ENCODE measurements at regions not wholly inside any gene's neighbourhood (a gene's known extent, or its start where the extent isn't known, plus 50 kb on each side); places are given as distances from the start of the nearest gene placed in this dataset.

DNA sequence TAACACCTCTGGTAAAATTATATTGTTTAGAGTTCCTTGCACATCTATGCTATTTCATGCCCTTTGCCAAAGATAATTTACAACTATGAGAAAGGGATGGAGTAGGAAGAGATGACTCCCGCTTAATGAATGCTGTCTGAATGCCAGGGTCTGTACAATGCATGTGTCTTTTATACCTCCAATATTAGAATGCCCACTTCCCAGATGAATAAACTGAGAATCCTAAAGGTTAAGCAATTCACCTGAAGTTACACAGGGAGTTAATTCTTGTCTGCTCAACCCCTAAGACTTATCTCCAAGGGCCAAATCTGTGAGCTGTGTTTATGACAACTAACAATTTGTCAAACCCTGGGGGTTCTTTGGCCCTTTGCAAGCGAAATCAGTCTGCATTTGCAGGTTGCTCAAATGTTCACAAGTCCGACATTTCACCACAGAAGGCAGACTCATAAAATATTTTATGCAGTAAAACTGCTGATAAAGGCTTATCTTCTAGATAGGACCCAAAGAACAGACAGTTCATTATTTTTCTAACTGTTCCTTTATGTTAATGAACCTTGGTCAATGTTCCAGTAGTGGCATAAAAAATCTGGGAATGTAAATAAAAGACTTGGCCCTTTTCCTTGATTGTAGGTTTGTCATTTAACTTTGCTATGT lies 50.2 kb upstream of the ATP1A1 start:
- TF ChIP-seq, protein P1, sequence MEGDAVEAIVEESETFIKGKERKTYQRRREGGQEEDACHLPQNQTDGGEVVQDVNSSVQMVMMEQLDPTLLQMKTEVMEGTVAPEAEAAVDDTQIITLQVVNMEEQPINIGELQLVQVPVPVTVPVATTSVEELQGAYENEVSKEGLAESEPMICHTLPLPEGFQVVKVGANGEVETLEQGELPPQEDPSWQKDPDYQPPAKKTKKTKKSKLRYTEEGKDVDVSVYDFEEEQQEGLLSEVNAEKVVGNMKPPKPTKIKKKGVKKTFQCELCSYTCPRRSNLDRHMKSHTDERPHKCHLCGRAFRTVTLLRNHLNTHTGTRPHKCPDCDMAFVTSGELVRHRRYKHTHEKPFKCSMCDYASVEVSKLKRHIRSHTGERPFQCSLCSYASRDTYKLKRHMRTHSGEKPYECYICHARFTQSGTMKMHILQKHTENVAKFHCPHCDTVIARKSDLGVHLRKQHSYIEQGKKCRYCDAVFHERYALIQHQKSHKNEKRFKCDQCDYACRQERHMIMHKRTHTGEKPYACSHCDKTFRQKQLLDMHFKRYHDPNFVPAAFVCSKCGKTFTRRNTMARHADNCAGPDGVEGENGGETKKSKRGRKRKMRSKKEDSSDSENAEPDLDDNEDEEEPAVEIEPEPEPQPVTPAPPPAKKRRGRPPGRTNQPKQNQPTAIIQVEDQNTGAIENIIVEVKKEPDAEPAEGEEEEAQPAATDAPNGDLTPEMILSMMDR (IDR thresholded peaks at IDR 0.05; ENCODE audit: insufficient read depth, low read length, missing control alignments), result no peak
- CTCF ChIA-PET, result no interaction called here
- POLR2A ChIA-PET, result no interaction called here
- no peak overlapping the region for H3K4me3 ChIP-seq (ENCODE audit: low read depth, low read length)
- DNase-seq (ENCODE audit: low read depth, low spot score), result no peak
